Activated naive CD4-positive, alpha-beta T cell treated with anti-CD3 and anti-CD28 coated beads, Interleukin-2, amount 50 U/mL, for 72 hours (primary cell): ENCODE measurements at regions not wholly inside any gene's neighbourhood (a gene's known extent, or its start where the extent isn't known, plus 50 kb on each side); places are given as distances from the start of the nearest gene placed in this dataset.

Source experiments
- ATAC-seq, 2 donors: fragments of 150-1000 bp; cut with Tn5 transposase; 2 replicates each; pipeline ENCODE4 v1.10.0; 2021; ENCODE audit warnings: mild to moderate bottlenecking in 2 of 2, moderate library complexity in 2 of 2
- DNase-seq, 2 donors: peaks; one replicate each; pipeline ENCODE4 v3.0.0; 2021 to 2022; ENCODE audit warnings: low spot score in 2 of 2
- H3K27ac Mint-ChIP-seq, 2 donors: one replicate each; pipeline ENCODE4 v1.8.0; 2022; ENCODE audit warnings: mild to moderate bottlenecking in 2 of 2, mixed read lengths in 2 of 2
- H3K36me3 Mint-ChIP-seq, 2 donors: one replicate each; pipeline ENCODE4 v1.8.0; 2022; ENCODE audit warnings: mixed read lengths in 2 of 2
- H3K9me3 Mint-ChIP-seq, 2 donors: one replicate each; pipeline ENCODE4 v1.8.0; 2022; ENCODE audit warnings: mixed read lengths in 2 of 2

- Mint-ChIP-seq H3K9me3 (peaks cover 4 to 15% of the 10 kb centered on the region in 2 donors), H3K36me3 (no peaks in the 10 kb centered on the region), H3K27ac (no peak overlapping the region)
- DNase-seq (no peak), ATAC-seq (no peak)
Observed at GRCh38 chr13:34249546-34250039, 431.6 kb downstream of the RFC3 start.

DNA sequence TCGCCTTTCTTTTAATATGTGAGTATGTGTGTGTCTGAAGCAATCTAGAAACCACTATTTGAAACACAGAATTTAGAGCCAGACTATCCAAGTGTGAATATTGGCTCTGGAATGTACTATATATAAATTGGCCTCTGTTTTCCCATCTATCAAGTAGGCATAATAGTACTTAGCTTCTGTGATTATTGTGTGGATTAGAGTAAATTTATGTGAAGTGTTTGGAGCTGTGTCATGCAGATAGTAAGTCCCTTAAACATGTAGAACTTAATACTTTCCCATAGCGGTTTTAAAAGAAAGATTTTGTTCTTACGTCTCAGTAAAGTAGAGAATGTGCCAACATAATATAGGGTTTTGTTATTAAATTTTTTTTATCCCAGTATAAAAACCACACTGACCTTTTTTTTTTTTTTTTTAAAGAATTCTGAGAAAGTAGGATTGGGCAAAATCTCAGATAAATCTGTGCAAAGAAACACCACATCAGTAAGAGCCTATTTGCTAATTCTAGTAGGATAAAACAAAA is 432.3 kb downstream of the RFC3 start:
- DNase-seq (no peak), ATAC-seq (no peak)
- Mint-ChIP-seq H3K27ac (no peak overlapping the region), H3K36me3 (no peaks in the 10 kb centered on the region), H3K9me3 (peaks cover 4 to 15% of the 10 kb centered on the region in 2 donors)

- DNase-seq (no peak), ATAC-seq (no peak)
- Mint-ChIP-seq H3K9me3 (peaks cover 17 to 22% of the 10 kb centered on the region in 2 donors), H3K27ac (no peak overlapping the region), H3K36me3 (no peaks in the 10 kb centered on the region)
Observed at GRCh38 chr13:34254366-34254765, 436.4 kb downstream of the RFC3 start.

DNA sequence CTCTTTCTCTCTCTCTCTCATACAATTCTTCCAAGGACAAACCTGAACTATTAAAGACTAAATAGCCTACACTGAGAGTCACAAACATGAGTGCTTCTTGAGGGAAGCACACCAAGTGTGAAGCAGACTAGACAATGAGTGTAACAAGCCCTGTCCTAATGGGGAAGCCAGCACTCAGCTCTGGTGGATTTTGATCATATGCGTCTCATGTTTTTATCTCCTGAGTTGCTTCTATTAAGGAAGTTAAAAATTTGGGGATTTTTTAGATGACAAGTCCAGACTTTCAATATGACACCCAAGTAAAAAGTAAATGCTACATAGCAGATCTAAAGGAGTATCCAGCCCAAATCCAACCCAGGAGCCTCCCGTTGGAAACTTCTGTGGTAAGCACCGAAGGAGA is 437.8 kb downstream of the RFC3 start:
- Mint-ChIP-seq H3K36me3 (no peaks in the 10 kb centered on the region), H3K27ac (no peak overlapping the region), H3K9me3 (peaks cover 22% of the 10 kb centered on the region in 2 donors)
- DNase-seq (no peak), ATAC-seq (no peak)

DNA sequence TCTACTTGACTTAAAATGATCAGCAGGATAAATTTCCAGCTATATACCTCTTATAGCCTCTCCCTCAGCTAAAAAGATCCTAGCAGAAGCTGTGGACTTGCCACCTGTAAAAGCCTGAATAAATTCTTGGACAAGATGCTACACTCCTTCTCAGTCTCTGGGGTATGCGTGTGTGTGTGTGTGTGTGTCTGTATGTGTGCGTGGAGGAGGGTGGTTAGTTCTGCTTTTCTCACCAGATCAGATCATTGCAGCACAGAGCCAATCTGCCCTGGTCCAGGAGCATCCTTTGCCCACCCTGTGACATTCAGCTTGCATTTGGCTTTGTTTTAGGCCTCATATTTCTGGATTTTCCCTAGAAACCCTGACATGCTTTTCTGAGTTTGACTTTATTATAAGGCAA is 438.3 kb downstream of the RFC3 start:
- Mint-ChIP-seq H3K36me3 (no peaks in the 10 kb centered on the region), H3K9me3 (peaks cover 22% of the 10 kb centered on the region in 2 donors)
- no peak for ATAC-seq

DNA sequence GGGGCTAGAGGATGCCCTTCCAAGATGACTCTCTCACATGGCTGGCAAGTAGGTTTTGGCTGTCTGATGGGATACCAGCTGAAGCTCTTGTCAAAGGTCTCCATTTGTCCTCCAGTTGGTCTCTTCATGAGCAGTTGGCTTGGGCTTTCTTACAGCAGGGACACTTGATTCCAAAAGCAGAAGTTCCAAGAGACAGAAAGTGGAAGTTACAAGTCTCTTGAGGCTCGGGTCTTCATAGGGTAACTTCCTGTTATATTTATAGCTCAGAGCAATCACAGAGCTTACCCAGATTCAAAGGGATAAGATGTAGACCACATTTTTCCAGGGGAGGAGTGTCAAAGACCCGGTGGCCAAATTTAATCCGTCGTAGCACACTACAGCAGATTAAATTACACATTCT is 440.0 kb downstream of the RFC3 start:
- peak overlapping the region in 1 of 2 donors; percentile 11 for H3K27ac Mint-ChIP-seq
- peaks cover 21 to 22% of the 10 kb centered on the region in 2 donors for H3K9me3 Mint-ChIP-seq
- no peak for DNase-seq
- H3K36me3 Mint-ChIP-seq, result no peaks in the 10 kb centered on the region
- ATAC-seq, result no peak

More for the DNA sequence above, 438.3 kb downstream of the RFC3 start:
- DNase-seq, result no peak
- H3K27ac Mint-ChIP-seq, result no peak overlapping the region

- DNase-seq, result no peak
- ATAC-seq, result no peak
- Mint-ChIP-seq H3K36me3 (no peaks in the 10 kb centered on the region), H3K9me3 (peaks cover 17 to 18% of the 10 kb centered on the region in 2 donors), H3K27ac (no peak overlapping the region)
Observed at GRCh38 chr13:34258646-34259386, 440.9 kb downstream of the RFC3 start.

GRCh38 chr13:34263681-34264080 is 445.7 kb downstream of the RFC3 start:
- no peaks in the 10 kb centered on the region for H3K36me3 Mint-ChIP-seq
- DNase-seq (no peak), ATAC-seq (no peak)
- peaks cover 4 to 7% of the 10 kb centered on the region in 2 donors for H3K9me3 Mint-ChIP-seq
- H3K27ac Mint-ChIP-seq, result no peak overlapping the region

DNA sequence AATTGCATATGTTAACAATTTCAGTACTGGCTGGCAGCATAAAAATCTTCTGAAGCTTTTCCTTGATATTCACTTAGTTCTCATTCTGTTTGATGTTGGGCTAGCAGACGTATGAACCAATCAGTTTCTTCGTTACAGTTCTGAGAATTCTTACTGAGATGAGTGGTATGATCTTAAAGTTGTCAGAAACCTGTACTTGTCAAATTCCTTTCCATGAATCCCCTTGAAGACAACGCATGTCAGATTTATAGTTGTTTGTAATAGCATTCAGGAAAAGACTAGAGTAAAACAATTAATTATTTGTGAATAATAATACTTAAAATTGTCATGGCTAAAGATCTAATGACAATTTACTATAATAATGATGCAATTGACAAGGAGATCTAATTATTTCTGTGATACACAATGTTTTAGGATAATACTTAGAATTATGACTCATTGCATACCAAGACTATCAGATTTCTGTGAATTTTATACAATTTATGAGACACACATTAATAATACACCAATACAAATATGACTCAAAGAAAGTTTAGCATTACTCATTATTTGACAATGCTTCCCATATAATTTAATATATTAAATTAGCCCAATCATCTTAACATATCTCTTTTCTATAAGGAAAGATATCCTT is 447.2 kb downstream of the RFC3 start:
- DNase-seq (no peak), ATAC-seq (no peak)
- peaks cover 2 to 4% of the 10 kb centered on the region in 2 donors for H3K9me3 Mint-ChIP-seq
- no peak overlapping the region for H3K27ac Mint-ChIP-seq
- no peaks in the 10 kb centered on the region for H3K36me3 Mint-ChIP-seq

- no peaks in the 10 kb centered on the region for H3K36me3 Mint-ChIP-seq
- H3K27ac Mint-ChIP-seq, result no peak overlapping the region
- no peak for DNase-seq
- H3K9me3 Mint-ChIP-seq, result no peaks in the 10 kb centered on the region
- no peak for ATAC-seq
Observed at GRCh38 chr13:34276764-34277163, 458.8 kb downstream of the RFC3 start.

DNA sequence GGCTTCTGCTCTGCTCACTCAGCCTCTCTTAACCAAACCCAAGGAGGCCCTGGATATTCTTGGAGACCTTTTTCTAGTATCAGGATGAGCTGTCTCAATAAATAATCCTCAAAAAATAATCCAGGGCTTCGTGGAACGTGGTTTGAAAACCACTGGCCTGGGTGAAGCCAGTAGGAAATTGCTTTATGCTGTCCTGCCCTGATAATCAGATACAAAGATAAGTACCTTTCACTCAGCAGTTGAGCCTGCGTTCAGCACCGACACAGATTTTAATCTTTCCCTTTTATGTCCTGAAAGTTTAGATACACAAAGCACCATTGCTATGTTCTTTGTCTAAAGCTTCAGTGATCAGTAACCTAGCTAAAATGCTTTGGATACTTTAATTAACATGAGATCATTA is 460.0 kb downstream of the RFC3 start:
- Mint-ChIP-seq H3K27ac (no peak overlapping the region), H3K9me3 (no peaks in the 10 kb centered on the region), H3K36me3 (no peaks in the 10 kb centered on the region)
- DNase-seq (no peak), ATAC-seq (no peak)

- Mint-ChIP-seq H3K36me3 (peaks cover 0 to 2% of the 10 kb centered on the region in 2 donors), H3K27ac (no peak overlapping the region), H3K9me3 (peaks cover 2% of the 10 kb centered on the region in 2 donors)
- ATAC-seq, result no peak
- DNase-seq, result no peak
Observed at GRCh38 chr13:34278780-34279179, 460.8 kb downstream of the RFC3 start.

DNA sequence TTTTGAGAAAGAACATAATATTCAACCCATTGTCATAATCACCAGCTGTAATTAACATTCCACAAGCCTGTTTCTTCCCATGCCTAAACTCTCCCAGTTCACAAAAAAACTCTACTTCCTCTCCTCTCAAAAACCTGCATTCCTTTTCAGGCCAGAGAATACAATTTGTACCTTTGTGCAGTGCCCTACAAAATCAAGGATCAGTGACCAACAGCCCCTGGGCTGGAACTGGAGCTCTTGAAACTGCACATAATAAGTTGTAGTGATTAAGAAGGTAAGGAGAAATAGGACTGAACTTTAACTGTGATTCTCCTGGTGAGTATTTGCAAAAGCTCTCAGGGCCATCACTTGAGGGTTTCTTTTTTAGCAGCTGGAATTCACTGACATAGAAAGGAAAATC is 472.7 kb downstream of the RFC3 start:
- H3K36me3 Mint-ChIP-seq, result no peaks in the 10 kb centered on the region
- ATAC-seq (no peak), DNase-seq (no peak)
- H3K27ac Mint-ChIP-seq, result no peak overlapping the region
- peaks cover 0 to 3% of the 10 kb centered on the region in 2 donors for H3K9me3 Mint-ChIP-seq

DNA sequence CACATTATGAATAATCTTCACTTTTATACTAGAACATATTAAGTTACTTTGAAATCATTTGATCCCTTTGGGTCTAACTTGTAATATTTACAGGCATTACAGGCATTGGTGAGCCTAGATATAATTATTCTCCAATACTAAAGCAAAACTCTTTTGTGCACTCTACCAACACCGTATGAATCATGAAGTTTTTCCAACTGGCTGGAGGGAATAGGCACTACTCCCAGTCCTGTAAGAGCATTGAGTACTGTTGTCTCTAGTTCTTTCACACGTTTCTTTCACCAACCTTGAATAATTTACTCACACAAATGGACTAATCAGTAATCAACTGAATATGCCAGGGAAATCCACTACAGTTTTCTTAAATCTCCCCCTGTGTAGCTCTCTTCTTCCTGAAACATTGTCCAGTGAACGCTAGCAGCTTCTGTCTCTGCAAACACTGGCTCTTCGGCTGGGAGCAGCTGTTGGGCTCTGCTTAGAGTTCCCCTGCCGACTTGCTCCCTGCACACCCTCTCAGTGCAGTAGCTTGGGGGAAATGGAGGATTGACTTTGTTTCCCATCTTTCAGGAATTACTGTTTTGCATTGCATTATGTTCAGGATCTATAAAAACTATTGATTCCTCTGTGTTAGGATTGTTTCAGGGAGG is 476.7 kb downstream of the RFC3 start:
- ATAC-seq (no peak), DNase-seq (no peak)
- Mint-ChIP-seq H3K9me3 (peaks cover 4% of the 10 kb centered on the region in 2 donors), H3K36me3 (no peaks in the 10 kb centered on the region), H3K27ac (no peak overlapping the region)

GRCh38 chr13:34300559-34300958 is 482.6 kb downstream of the RFC3 start:
- no peak overlapping the region for H3K27ac Mint-ChIP-seq
- ATAC-seq (no peak), DNase-seq (no peak)
- peaks cover 0 to 7% of the 10 kb centered on the region in 2 donors for H3K36me3 Mint-ChIP-seq
- H3K9me3 Mint-ChIP-seq, result peaks cover 17 to 19% of the 10 kb centered on the region in 2 donors

DNA sequence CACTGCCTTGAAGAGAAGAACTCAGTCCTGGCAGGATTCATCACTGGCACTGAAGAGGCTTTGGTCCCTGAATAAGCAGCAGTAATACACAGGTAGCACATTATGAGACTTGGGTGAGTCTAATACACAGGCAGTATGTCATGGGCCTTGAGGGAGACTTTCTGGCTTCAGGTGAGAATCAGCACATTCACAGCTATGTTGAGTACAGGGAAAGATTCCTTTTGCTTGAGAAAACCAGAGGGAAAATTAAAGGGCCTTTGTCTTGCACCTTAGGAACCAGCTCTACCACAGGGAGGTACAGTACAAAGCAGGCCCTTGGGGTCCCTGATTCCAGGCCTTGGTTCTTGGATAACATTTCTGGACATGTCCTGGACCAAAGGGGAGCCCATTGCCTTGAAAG is 484.6 kb downstream of the RFC3 start:
- ATAC-seq, result no peak
- peaks cover 0 to 7% of the 10 kb centered on the region in 2 donors for H3K36me3 Mint-ChIP-seq
- no peak overlapping the region for H3K27ac Mint-ChIP-seq
- peaks cover 17 to 19% of the 10 kb centered on the region in 2 donors for H3K9me3 Mint-ChIP-seq
- DNase-seq, result no peak

- H3K27ac Mint-ChIP-seq, result no peak overlapping the region
- H3K9me3 Mint-ChIP-seq, result peaks cover 17 to 19% of the 10 kb centered on the region in 2 donors
- H3K36me3 Mint-ChIP-seq, result peaks cover 0 to 7% of the 10 kb centered on the region in 2 donors
Observed at GRCh38 chr13:34303346-34303745, 485.4 kb downstream of the RFC3 start.

More at GRCh38 chr13:34303346-34303745, 485.4 kb downstream of the RFC3 start:
- no peak for ATAC-seq
- DNase-seq, result no peak
